ENCODE measurements at regions not wholly inside any gene's neighbourhood (a gene's known extent, or its start where the extent isn't known, plus 50 kb on each side); places are given as distances from the start of the nearest gene placed in this dataset.

DNA sequence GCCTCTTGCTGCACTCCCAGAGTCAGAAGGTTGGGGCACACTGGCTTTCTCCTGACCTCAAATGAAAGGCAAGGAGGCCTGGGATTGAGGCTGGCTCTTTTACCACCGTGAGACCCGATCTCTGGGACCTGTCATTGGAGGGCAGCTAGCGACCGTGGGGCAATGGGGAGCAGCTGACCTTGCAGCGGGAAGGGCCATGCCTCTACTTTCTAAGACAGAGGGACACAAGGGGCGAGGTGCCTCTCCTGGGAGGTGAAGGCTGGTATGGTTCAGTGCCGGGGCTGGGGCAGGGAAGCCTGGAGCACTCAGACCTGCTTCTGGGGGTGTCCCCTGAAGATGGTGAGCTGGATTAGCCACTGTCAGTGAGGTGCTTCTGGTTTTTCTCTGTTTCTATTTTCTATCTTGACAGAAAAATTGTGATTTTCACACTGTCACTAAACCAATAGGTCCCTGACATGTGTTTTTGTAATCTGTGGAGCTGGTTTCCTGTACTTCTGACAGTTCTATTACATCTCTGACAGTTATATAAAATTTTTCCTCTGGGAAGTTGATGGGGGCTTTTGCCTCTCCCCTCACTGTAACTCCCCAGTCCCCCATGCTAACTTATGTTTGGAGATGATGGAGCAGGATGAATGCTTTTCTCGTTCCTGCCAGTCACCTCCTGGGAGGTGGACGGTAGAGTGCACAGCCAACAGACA is 340.8 kb downstream of the RPS24 start:
- ATAC-seq: no peak
- H3K9me3 Mint-ChIP-seq: no peaks in the 10 kb centered on the region
- no peaks in the 10 kb centered on the region for H3K36me3 Mint-ChIP-seq
- no peak for DNase-seq (ENCODE audit: low spot score in 2 of 2)
- H3K27ac Mint-ChIP-seq: no peak overlapping the region
- no peak overlapping the region for H3K4me3 Mint-ChIP-seq
- H3K4me1 Mint-ChIP-seq: no peaks in the 10 kb centered on the region

DNA sequence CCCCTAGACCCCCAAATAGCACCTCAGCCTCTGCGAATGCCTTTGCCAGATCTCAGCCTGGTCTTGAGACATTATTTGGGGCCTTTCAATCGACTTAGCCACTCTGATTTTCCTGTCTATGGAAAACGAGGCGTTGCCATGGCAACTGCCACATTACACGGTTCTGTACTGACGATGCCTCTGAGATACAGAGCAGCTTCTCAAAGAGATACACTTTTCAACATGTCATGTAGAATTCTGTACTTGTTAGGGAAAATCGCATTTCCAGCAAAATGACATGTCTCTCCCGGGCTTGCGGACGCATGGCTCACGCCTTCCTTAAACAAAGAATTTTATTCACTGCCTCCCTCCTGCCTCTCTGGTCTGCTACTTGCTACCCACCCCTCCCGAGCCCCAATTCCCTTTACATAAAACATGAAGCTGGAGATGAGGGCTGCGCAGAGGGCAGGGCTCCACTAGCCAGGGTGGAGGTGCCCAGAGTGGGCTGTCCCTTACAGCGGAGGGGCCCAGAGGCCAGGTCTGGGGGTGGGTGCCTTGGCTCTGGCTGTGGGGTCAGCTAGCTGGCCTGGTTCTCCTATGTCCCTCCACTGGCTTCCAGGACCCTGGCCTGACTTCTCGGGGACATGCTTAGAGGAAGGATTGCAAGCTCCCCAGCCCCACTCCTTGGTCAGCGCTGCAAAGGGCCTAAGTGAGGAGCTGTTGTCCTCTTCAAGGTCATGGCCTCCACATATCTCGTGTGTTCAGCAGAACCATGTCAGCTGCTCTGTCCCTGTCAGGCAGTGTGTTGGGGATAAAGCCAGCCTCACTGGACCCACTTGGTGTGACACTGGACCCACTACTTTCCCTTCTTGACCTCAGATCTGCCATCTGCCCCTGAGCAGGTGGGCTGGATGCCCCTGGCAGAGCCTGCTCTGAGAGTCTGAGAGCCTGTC is 342.5 kb downstream of the RPS24 start:
- no peaks in the 10 kb centered on the region for H3K9me3 Mint-ChIP-seq
- H3K4me3 Mint-ChIP-seq: no peak overlapping the region

DNA sequence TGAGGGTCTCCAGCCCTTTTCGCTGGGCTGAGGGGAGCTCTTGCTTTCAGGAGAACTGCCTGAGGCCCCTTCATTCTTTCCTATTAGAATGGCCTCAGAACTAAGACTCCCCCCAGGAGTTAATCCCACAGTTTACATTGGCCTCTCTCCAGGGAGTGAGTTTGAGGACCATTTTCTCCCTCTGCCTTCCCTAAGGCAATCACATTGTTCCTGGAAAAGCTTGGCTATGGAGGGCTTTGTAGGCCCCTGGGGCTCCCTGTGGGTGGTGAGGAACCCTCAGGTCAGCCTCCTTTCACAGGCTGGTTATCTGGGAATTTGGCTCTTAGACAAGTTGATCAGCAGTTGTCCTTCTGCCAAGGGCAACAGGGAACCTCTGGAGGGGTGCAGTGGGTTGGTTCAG is 343.7 kb downstream of the RPS24 start:
- no peak for DNase-seq (ENCODE audit: low spot score in 2 of 2)
- no peaks in the 10 kb centered on the region for H3K4me1 Mint-ChIP-seq
- no peaks in the 10 kb centered on the region for H3K9me3 Mint-ChIP-seq
- H3K36me3 Mint-ChIP-seq: peaks cover 5% of the 10 kb centered on the region
- ATAC-seq: no peak
- no peak overlapping the region for H3K27ac Mint-ChIP-seq
- H3K4me3 Mint-ChIP-seq: no peak overlapping the region

More for the DNA sequence above, 342.5 kb downstream of the RPS24 start:
- DNase-seq (ENCODE audit: low spot score in 2 of 2): no peak
- H3K4me1 Mint-ChIP-seq: no peaks in the 10 kb centered on the region
- H3K36me3 Mint-ChIP-seq: peaks cover 5% of the 10 kb centered on the region
- ATAC-seq: no peak
- H3K27ac Mint-ChIP-seq: no peak overlapping the region

DNA sequence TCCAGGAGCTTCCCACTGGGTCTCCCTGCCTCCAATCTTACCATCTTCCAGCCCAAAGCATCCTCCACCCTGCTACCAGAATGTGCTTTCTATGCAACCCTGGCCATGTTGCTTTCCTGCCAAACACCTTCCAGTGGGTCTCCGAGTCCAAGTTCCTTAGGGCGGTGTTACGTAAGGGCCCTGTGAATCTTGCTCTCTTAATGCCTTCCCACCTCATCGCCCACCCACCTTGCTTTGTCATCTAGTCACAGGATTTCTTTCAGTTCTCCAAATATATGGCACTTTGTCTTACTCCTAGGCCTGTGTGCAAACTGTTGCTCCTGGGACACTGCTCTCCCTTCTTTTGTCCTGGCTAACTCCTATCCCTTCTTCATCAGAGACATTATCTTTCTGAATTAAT is 344.5 kb downstream of the RPS24 start:
- H3K9me3 Mint-ChIP-seq: no peaks in the 10 kb centered on the region
- peaks cover 5% of the 10 kb centered on the region for H3K36me3 Mint-ChIP-seq
- ATAC-seq: no peak
- H3K27ac Mint-ChIP-seq: no peak overlapping the region
- no peak overlapping the region for H3K4me3 Mint-ChIP-seq
- no peak for DNase-seq (ENCODE audit: low spot score in 2 of 2)
- H3K4me1 Mint-ChIP-seq: no peaks in the 10 kb centered on the region

DNA sequence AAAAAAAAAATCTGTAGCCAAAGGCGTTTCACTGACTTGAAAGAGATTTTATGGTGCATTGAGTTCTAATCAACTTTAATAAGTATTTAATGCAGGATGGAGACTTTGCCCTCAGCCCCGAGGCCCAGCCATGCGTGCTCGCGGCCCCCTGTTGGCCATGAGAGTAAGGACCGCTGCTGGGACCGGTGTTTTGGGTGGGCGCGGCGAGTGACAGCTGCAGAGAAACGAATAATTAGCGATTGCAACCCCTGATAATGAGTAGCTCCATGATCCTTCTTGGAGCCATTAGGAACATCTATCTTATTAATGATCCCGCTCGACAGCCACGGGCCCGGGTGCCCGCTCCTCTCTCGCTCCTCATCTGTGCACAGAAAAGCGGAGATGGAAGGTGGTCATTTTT is 347.4 kb downstream of the RPS24 start:
- Mint-ChIP-seq H3K4me3 (no peak overlapping the region), H3K27ac (no peak overlapping the region)

DNA sequence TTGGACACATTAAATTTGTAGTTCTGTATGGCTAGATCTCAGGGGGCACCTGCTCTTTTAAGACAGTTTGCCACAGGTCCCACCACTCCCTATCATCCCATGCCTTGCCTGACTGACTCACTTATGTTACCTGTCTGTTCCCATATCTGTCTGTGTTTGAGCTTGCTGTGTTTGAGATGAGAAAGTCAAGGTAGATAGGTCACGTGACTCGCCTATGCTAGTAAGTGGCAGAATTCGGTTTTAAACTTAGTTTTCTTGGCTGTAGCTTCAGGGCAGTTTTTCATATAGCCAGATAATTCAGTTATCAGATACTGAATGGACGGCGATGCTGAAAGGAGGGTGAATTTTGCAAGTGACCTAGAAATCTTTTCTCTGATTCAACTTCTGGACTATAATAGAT is 348.4 kb downstream of the RPS24 start:
- no peak for ATAC-seq
- H3K9me3 Mint-ChIP-seq: no peaks in the 10 kb centered on the region
- DNase-seq (ENCODE audit: low spot score in 2 of 2): no peak
- H3K27ac Mint-ChIP-seq: no peak overlapping the region
- H3K4me3 Mint-ChIP-seq: no peak overlapping the region
- peaks cover 5% of the 10 kb centered on the region for H3K36me3 Mint-ChIP-seq
- no peaks in the 10 kb centered on the region for H3K4me1 Mint-ChIP-seq

More for the DNA sequence above, 347.4 kb downstream of the RPS24 start:
- Mint-ChIP-seq H3K9me3 (no peaks in the 10 kb centered on the region), H3K4me1 (no peaks in the 10 kb centered on the region), H3K36me3 (peaks cover 5% of the 10 kb centered on the region)
- DNase-seq (ENCODE audit: low spot score in 2 of 2) (no peak), ATAC-seq (no peak)

DNA sequence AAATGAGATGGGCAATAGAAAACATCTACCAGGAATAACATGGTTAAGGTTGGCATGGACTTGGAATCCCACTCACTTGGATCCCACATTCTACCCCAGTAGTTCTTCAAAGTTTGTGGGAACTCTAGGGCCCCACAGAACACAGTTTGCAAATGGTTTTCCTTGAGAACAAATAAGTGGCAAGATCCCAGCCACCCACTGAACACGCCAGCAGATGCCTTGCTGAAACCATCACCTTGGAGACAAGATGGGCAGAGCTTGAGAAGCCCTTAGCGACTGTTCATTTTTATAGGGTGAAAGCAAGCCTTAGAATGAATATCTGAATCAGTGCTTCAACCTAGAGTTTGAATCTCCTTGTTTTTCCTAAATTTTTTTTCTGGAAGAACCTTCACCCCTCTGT is 349.1 kb downstream of the RPS24 start:
- H3K4me3 Mint-ChIP-seq: no peak overlapping the region
- DNase-seq (ENCODE audit: low spot score in 2 of 2): no peak
- no peak for ATAC-seq
- no peaks in the 10 kb centered on the region for H3K9me3 Mint-ChIP-seq
- no peaks in the 10 kb centered on the region for H3K4me1 Mint-ChIP-seq
- H3K27ac Mint-ChIP-seq: no peak overlapping the region
- H3K36me3 Mint-ChIP-seq: peaks cover 5% of the 10 kb centered on the region

DNA sequence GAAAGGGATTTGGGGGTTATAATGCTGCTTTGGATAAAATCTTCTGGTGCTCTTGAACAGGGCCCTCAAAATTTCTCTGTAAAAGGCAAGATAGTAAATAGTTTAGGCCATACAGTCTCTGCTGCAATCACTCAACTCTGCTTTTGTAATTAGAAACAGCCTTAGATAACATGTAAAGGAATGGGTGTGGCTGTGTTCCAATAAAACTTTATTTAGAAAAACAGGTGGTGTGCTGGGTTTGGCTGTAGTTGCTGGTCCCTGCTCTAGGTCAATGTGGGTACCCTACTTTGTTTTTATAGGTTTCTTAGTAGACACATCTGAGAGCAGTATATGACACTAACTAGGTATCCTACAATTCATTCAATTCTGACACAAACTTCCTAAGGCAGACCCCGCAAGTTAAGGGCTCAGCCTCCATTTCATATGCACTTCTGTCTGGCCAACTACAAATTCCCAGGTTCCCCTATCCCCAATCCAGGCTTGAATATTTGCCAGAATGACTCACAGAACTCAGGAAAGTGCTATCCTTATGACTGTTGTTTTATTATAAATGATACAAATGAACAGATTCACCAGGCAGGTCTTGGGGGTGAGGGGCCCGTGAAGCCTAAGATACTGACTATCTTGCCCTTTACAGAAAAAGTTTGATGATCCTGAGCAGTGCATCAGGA is 349.9 kb downstream of the RPS24 start:
- H3K36me3 Mint-ChIP-seq: peaks cover 5% of the 10 kb centered on the region
- H3K4me3 Mint-ChIP-seq: no peak overlapping the region
- no peaks in the 10 kb centered on the region for H3K4me1 Mint-ChIP-seq
- ATAC-seq (no peak), DNase-seq (ENCODE audit: low spot score in 2 of 2) (no peak)
- no peak overlapping the region for H3K27ac Mint-ChIP-seq
- no peaks in the 10 kb centered on the region for H3K9me3 Mint-ChIP-seq

DNA sequence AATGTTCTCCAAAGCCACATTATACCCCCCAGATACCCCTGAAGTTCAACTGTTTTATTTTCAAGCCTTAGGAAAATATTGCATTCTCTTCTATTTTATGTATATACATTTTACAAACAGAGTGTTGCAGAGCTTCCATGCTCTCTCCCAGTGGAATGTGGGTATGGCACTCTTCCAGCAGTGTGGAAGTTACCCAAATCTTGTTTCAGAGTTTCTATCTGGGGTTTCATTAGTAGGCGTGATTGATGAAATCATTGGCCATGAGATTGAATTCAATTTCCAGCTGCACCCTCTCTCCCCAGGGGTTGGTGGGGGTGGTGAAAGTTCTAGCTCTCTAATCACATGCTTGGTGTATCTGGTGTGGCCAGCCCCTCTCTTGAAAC is 350.4 kb downstream of the RPS24 start:
- Mint-ChIP-seq H3K4me1 (no peaks in the 10 kb centered on the region), H3K36me3 (peaks cover 5% of the 10 kb centered on the region), H3K27ac (no peak overlapping the region), H3K4me3 (no peak overlapping the region), H3K9me3 (no peaks in the 10 kb centered on the region)
- ATAC-seq (no peak), DNase-seq (ENCODE audit: low spot score in 2 of 2) (no peak)

DNA sequence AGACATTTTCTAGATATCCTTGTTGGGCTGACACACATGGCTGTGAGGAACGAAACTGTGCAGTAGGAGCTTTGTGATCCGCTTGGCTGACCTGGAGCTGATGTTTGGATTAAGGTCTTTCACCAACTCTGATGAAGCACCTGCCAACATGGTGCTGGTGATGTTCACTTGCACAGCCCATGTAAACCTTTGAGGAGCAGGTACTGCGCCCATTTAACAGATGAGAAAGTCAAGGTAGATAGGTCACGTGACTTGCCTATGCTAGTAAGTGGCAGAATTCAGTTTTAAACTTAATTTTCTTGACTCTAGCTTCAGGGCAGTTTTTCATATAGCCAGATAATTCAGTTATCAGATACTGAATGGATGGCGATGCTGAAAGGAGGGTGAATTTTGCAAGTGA is 351.9 kb downstream of the RPS24 start:
- Mint-ChIP-seq H3K36me3 (no peaks in the 10 kb centered on the region), H3K9me3 (no peaks in the 10 kb centered on the region), H3K27ac (no peak overlapping the region), H3K4me3 (no peak overlapping the region), H3K4me1 (no peaks in the 10 kb centered on the region)
- ATAC-seq (no peak), DNase-seq (ENCODE audit: low spot score in 2 of 2) (no peak)

DNA sequence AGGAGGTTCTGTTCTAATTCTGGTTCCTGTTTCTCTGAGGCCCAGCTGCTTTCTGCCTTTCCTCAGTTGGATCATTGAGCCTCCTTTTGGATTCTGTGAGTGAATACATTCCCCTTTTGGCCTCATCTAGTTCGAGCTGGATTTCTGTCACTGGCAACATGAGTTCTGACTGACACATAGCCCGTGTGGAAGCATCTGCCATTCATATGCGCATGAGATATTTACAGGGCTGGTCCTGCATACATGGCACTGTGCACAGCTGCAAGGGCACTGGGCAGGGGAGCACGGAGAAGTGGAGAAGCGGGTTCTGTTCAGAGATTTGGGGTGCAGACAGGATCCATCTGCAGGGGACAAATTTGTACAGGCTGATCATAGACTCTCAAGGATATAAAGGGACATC is 352.8 kb downstream of the RPS24 start:
- no peak overlapping the region for H3K4me3 Mint-ChIP-seq
- no peak for DNase-seq (ENCODE audit: low spot score in 2 of 2)
- H3K4me1 Mint-ChIP-seq: no peaks in the 10 kb centered on the region
- H3K36me3 Mint-ChIP-seq: no peaks in the 10 kb centered on the region
- ATAC-seq: no peak
- H3K9me3 Mint-ChIP-seq: no peaks in the 10 kb centered on the region
- no peak overlapping the region for H3K27ac Mint-ChIP-seq

DNA sequence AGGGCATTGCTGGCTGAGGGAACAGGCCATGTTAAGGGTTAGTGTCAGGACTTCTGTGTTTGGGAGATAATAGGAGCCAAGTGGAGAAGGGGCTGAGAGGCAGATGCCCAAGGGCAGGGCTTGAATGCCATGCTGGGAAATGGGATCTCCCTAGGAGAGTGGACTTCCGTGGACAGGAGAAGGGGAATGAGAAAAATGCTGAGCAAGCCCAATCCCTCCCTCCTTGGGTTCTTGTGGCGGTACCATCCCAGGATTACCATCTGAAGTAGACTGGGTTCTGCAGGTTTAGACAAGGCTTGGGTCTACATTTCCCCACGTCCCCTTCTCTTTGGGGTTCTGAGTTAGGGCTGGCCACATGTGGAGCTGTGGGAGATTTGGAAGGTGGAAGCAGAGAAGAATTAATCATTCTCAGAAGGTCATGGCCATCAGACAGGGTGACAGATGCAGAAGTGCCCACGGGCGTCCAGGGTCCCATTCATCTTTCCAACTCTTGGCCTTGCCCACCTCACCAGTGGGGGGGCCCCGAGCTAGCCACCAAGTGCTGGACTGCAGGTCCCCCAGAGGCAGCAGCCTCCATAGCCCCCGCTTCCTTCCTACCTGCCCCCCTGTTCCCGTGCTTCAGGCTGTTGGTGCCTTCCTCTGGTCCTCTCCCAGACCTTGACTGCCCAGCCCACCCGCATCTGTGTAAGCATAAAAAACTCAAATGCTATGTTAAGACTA is 354.8 kb downstream of the RPS24 start:
- H3K9me3 Mint-ChIP-seq: no peaks in the 10 kb centered on the region
- no peak overlapping the region for H3K4me3 Mint-ChIP-seq
- DNase-seq (ENCODE audit: low spot score in 2 of 2): no peak
- H3K36me3 Mint-ChIP-seq: no peaks in the 10 kb centered on the region
- ATAC-seq: no peak
- no peaks in the 10 kb centered on the region for H3K4me1 Mint-ChIP-seq
- no peak overlapping the region for H3K27ac Mint-ChIP-seq

DNA sequence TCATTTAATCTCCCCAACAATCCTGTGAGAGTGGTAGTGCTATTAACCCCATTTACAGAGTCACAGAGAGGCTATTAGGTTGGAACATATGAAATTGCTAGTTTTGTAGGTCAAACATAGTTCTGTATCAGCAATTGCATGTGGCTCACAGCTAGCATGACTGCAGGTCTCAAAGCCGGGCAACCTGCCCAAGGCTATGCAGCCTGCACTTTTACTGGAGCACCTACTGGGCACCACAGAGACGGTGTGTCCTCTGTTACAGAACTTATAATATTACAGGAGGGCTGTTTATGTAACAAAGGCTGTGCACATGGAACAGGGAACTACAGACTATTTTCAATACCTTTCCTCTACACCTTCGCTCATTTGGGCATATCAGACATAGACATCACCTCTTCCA is 355.8 kb downstream of the RPS24 start:
- Mint-ChIP-seq H3K27ac (no peak overlapping the region), H3K4me3 (no peak overlapping the region), H3K9me3 (no peaks in the 10 kb centered on the region), H3K4me1 (no peaks in the 10 kb centered on the region), H3K36me3 (no peaks in the 10 kb centered on the region)
- DNase-seq (ENCODE audit: low spot score in 2 of 2) (no peak), ATAC-seq (no peak)

DNA sequence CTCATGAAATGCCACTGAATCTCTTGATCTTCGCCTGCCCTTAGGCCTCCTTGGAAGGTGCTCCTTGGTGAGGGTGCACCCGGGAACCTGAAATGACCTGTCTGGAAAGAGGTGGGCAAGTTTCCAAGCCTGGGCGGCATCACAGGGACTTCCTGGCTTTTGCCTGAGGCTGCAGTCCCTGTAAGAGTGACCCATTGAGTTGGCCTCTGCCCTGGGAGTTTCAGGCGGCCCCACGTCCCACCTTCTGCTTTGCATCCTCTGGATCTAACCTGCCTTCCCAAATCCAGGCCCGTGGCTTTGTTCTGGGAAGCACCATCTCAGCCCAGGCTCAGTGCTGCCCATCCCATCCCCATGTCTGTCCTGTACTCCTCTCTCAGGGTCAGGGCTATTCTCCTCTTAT is 356.4 kb downstream of the RPS24 start:
- Mint-ChIP-seq H3K27ac (no peak overlapping the region), H3K4me3 (no peak overlapping the region), H3K9me3 (no peaks in the 10 kb centered on the region), H3K4me1 (no peaks in the 10 kb centered on the region), H3K36me3 (no peaks in the 10 kb centered on the region)
- DNase-seq (ENCODE audit: low spot score in 2 of 2) (no peak), ATAC-seq (no peak)

DNA sequence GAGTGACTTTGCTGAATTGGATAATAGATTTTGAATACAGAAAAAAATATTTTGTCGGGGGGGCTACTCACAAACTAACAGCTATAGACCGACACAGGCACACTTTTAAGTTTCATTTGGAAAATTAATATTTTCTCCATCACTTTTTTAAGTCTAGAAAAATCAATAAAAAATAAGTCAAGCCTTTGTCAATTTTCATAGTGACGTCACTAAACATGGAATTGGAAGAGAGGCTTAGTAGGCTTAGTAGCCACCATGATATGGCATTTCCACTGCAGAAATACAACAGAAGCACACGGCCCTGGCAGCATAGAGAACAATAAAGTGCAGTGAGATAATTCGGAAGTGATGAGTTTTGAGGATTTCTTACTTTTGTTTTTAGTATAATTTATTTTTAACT is 357.2 kb downstream of the RPS24 start:
- no peak for ATAC-seq
- Mint-ChIP-seq H3K4me1 (no peaks in the 10 kb centered on the region), H3K4me3 (no peak overlapping the region), H3K36me3 (no peaks in the 10 kb centered on the region), H3K9me3 (no peaks in the 10 kb centered on the region), H3K27ac (no peak overlapping the region)
- DNase-seq (ENCODE audit: low spot score in 2 of 2): no peak
